ENCODE measurements at regions not wholly inside any gene's neighbourhood (a gene's known extent, or its start where the extent isn't known, plus 50 kb on each side); places are given as distances from the start of the nearest gene placed in this dataset.

DNA sequence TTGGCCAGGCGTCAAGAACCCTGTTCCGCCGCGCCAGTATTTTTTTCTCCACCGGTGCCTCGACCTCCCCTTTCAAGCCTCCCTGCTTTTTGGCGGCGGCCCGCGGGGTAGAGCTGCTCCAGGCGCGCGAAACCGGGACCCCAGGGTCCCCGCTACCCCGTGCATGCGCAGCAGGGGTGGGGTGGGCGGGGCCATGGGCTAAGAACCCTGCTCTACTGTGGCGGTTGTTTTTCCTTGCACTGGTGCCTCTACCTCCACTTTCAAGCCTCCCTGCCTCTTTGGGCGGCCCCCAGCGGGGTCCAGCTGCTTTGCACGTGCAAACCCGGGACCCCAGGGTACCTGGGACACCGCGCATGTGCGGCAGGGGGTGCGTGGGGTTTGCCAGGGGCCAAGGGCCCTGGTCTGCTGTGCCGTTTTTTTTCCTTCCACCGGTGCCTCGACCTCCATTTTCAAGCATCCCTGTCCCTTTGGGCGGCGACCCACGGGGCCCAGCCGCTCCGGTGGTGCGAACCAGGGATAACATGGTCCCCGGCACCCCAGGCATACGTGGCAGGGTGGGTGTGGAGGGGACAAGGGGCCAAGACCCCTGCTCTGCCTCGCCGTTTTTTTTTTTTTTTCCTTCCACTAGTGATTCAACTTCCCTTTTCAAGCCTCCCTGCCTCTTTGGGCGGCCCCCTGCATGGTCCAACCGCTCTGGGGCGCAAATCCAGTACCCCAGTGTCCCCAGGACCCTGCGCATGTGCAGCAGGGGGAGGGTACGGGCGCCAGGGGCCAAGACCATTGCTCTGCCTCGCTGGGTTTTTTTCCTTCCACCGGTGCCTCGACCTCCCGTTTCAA, 326.8 kb downstream of the ALG10 start:
- no peak for DNase-seq

GRCh38 chr12:34349673-34349961, 327.3 kb downstream of the ALG10 start:
- DNase-seq, result no peak

- DNase-seq, result no peak
Observed at GRCh38 chr12:34350092-34351041, 328.1 kb downstream of the ALG10 start.

DNA sequence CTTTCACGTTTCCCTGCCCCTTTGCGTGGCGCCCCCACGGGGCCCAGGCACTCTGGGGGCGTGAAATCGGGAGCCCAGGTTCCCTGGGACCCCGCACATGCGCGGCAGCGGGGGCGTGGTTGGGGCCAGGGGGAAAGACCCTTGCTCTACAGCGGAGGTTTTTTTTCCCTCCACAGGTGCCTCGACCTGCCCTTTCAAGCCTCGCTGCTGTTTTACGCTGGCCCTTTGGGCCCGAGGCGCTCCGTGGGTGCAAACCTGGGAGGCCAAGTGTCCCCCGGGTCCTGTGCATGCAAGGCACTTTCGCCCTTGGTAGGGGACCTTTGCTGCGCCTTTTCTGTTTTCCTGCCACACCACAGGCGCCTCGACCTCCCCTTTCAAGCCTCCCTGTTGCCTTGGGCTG, 329.8 kb downstream of the ALG10 start:
- DNase-seq, result no peak

DNA sequence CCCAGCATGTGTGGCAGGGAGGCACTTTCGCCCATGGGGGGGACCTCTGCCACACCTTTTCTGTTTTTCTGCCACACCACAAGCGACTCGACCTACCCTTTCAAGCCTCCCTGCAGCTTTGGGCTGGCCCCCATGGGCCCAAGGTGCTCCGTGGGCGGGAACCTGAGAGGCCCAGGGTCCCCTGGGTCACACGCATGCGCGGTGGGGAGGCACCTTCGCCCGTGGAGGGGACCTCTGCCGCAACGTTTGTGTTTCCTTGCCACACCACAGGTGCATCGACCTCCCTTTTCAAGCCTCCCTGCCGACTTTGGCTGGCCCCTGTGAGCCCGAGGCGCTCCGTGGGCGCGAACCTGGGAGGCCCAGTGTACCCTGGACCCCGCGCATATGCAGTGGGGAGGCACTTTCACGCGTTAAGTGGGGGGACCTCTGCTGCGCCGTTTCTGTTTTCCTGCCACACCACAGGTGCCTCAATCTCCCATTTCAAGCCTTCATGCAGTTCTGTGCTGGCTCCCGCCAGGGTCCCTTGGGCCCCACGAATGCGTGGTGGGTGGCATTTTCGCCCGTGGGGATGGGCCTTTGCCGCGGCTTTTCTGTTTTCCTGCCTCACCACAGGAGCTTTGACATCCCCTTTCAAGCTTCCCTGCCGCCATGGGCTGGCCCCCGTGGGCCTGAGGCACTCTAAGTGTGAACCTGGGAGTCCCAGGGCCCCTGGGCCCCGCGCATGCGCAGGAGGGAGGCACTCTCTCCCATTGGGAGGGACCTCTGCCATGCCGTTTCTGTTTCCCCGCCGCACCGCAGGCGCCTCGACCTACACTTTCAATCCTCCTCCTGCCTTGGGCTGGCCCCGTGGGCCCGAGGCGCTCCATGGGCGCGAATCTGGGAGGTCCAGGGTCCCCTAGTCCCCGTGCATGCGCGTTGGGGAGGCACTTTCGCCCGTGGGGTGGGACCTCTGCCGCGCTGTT, 332.2 kb downstream of the ALG10 start:
- DNase-seq, result no peak

DNA sequence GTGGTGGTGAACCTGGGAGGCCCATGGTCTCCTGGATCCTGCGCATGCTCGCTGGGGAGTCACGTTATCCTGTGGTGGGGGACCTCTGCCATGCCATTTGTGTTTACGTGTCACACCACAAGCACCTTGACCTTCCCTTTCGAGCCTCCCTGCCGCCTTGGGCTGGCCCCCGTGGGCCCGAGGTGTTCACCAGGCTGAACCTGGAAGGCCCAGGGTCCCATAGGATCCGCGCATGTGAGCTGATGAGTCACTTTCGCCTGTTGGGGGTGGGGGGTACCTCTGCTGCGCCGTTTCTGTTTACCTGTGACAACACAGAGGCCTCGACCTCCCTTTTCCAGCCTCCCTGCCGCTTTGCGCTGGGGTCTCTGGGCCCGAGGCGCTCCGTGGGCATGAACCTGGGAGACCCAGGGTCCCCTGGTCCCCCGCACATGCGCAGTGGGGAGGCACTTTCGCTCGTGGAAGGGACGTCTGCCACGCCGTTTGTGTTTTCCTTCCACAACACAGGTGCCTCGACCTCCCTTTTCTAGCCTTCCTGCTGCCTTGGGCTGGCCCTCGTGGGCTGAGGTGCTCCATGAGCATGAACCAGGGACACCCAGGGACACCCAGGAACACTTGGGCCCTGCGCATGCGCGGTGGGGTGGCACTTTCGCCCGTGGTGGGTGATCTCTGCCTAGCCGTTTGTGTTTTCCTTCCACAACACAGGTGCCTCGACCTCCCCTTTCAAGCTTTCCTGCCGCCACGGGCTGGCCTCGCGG, 334.1 kb downstream of the ALG10 start:
- DNase-seq, result no peak

- DNase-seq, result no peak
Observed at GRCh38 chr12:34357791-34358190, 335.5 kb downstream of the ALG10 start.

DNA sequence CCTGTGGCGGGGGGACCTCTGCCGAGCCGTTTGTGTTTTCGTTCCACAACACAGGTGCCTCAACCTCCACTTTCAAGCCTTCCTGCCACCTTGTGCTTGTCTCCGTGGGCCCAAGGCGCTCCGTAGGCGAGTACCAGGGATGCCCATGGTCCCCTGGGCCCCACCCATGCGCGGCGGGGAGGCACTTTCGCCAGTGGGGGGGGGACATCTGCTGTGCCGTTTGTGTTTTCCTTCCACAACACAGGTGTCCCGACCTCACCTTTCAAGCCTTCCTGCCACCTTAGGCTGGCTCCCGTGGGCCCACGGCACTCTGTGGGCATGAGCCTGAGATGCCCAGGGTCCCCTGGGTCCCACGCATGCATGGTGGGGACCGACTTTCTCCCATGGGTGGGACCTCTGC, 335.9 kb downstream of the ALG10 start:
- DNase-seq, result no peak

DNA sequence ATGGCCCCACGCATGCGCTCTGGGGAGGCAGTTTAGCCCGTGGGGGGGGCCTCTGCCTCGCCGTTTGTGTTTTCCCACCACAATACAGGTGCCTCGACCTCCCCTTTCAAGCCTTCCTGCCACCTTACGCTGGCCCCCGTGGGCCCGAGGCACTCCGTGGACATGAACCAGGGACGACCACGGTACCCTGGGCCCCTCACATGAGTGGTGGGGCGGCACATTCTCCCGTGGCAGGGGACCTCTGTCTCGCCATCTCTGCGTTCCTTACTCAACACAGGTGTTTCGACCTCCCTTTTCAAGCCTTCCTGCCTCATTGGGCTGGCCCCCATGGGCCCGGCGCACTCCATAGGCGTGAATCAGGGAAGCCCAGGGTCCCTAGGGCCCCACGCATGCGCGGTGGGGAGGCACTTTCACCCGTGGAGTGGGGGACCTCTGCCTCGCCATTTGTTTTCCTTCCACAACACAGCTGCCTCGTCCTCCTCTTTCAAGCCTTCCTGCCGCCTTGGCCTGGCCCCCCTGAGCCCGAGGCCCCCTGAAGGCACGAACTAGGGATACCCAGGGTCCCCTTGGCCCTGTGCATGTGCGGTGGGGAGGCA, 339.5 kb downstream of the ALG10 start:
- DNase-seq, result no peak

- DNase-seq, result no peak
Observed at GRCh38 chr12:34363050-34363673, 340.9 kb downstream of the ALG10 start.

DNA sequence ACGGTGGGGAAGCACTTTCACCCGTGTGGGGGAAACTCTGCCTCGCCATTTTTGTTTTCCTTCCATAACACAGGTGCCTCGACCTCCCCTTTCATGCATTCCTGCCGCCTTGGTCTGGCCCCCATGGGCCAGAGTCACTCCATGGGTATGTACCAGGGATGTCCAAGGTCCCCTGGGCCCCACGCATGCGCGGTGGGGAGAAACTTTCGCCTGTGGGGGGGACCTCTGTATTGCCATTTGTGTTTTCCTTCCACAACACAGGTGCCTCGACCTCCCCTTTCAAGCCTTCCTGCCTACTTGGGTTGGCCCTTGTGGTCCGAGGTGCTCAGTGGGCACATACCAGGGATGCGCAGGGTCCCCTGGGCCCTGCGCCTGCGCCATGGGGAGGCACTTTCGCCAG, 345.8 kb downstream of the ALG10 start:
- no peak for DNase-seq

DNA sequence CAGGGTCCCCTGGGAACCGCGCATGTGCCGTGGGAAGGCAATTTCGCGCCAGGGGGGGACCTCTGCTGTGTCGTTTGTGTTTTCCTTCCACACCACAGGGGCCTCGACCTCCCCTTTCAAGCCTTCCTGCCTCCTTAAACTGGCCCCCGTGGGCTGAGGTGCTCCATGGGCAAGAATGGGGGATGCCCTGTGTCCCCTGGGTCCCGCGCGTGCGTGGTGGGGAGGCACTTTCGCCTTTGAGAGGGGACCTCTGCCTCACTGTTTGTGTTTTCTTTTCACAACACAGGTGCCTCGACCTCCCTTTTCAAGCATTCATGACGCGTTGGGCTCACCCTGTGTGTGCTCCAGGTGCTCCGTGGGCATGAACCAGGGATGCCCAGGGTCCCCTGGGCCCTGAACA, 348.8 kb downstream of the ALG10 start:
- no peak for DNase-seq

GRCh38 chr12:34372003-34372402, 349.7 kb downstream of the ALG10 start:
- DNase-seq, result no peak

GRCh38 chr12:34373926-34374325, 351.6 kb downstream of the ALG10 start:
- no peak for DNase-seq

- no peak for DNase-seq
Observed at GRCh38 chr12:34376133-34376799, 354.0 kb downstream of the ALG10 start.

DNA sequence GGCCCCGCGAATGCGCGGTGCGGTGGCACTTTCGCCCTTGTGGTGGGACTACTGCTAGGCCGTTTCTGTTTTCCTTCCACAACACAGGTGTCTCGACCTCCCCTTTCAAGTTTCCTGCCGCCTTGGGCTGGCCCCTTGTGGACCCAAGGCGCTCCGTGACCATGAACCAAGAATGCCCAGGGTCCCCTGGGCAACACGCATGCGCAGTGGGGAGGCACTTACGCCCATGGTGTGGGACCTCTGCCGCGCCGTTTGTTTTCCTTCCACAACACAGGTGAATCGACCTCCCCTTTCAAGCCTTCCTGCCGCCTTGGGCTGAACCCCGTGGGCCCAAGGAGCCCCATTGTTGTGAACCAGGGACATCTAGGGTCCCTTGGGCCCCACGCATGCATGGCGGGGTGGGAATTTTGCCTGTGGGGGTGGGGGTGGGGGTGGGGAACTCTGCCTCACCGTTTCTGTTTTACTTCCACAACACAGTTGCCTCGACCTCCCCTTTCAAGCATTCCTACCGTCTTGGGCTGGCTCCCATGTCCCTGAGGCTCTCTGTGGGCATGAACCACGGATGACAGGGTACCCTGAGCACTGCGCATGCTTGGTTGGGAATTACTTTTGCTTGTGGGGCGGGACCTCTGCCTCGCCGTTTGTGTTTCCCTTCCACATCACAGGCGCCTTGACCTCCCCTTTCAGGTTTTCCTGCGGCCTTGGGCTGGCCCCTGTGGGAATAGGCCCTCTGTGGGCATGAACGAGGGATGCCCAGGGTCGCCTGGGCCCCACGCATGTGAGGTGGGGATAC, 355.1 kb downstream of the ALG10 start:
- DNase-seq, result no peak

DNA sequence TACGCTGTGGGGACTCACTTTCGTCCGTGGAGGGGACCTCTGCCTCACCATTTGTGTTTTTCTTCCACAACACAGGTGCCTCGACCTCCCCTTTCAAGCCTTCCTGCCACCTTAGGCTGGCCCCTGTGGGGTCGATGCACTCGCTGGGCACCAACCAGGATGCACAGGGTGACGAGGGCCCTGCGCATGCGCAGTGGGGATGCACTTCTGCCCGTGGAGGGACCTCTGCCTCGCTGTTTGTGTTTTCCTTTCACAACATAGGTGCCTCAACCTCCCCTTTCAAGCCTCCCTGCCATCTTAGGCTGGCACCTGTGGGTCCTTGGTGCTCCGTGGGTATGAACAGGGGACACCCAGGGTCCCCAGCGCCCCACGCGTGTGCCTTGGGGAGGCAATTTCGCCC, 356.8 kb downstream of the ALG10 start:
- no peak for DNase-seq

GRCh38 chr12:34384693-34385092, 362.4 kb downstream of the ALG10 start:
- DNase-seq, result no peak

DNA sequence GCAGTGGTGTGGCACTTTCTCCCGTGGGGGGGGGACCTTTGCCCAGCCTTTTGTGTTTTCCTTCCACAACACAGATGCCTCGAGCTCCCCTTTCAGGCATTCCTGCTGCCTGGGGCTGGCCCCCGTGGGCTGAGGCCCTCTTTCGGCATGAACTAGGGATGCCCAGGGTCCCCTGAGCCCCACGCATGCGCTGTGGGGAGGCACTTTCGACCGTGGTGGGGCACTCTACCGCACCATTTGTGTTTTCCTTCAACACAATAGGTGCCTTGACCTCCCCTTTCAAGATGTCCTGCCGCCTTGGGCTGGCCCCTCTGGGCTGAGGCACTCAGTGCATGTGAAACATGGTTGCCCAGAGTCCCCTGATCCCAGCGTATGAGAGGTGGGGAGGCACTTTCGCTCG, 363.7 kb downstream of the ALG10 start:
- DNase-seq, result no peak
